HEK293 (cell line): ENCODE measurements at regions not wholly inside any gene's neighbourhood (a gene's known extent, or its start where the extent isn't known, plus 50 kb on each side); places are given as distances from the start of the nearest gene placed in this dataset.
"Not testable (repeated sequence)": the region's sequence is repeated elsewhere in the genome, so short reads cannot be mapped to it uniquely, and the experiment has no call there.

Experiments used
- GLIS2 ChIP-seq: fragments of 450-650 bp; formaldehyde crosslinking; IDR thresholded peaks from 2 replicates; pipeline ENCODE4 v1.5.1; 2016; ENCODE audit warnings: missing biosample characterization, missing genetic modification characterization
- REST ChIP-seq: fragments of 450-650 bp; formaldehyde crosslinking; IDR thresholded peaks from 2 replicates; pipeline ENCODE4 v1.5.1; 2016; ENCODE audit warnings: missing biosample characterization, missing genetic modification characterization
- TCF7L2 ChIP-seq: IDR thresholded peaks from 2 replicates; pipeline ENCODE4 v1.6.1; 2011; ENCODE audit warnings: low read depth, mild to moderate bottlenecking, inconsistent platforms, low read length, moderate library complexity, borderline replicate concordance
- ZNF274 ChIP-seq, 2 experiments: fragments of 200-500 bp in 1 of 2; fragments of 450-650 bp in 1 of 2; sonication (Bioruptor generic) in 1 of 2; formaldehyde crosslinking in 1 of 2; IDR thresholded peaks; 2 replicates each; pipeline versions ENCODE4 v1.5.1 to v1.6.1; 2014 to 2016; ENCODE audit warnings: borderline replicate concordance in 1 of 2, inconsistent platforms in 1 of 2, low read length in 1 of 2, missing biosample characterization in 1 of 2, missing genetic modification characterization in 1 of 2
- ZNF596 ChIP-seq: fragments of 450-650 bp; IDR thresholded peaks from 2 replicates; pipeline ENCODE4 v1.5.0; 2018; ENCODE audit warnings: missing biosample characterization, mild to moderate bottlenecking, missing genetic modification characterization, moderate library complexity
- ZXDB ChIP-seq: fragments of 450-650 bp; formaldehyde crosslinking; IDR thresholded peaks from 2 replicates; pipeline ENCODE4 v1.5.1; 2016; ENCODE audit warnings: missing biosample characterization, missing genetic modification characterization
- TF ChIP-seq, protein P1 (sequence below): fragments of 450-650 bp; formaldehyde crosslinking; IDR thresholded peaks from 2 replicates; pipeline ENCODE4 v1.5.1; 2016; ENCODE audit warnings: missing biosample characterization, missing genetic modification characterization
- TF ChIP-seq, protein P2 (sequence below): fragments of 450-650 bp; formaldehyde crosslinking; IDR thresholded peaks from 2 replicates; pipeline ENCODE4 v1.5.1; 2016; ENCODE audit warnings: missing biosample characterization, missing genetic modification characterization
- TF ChIP-seq, protein P3 (sequence below): fragments of 450-650 bp; formaldehyde crosslinking; IDR thresholded peaks from 2 replicates; pipeline ENCODE4 v1.5.1; 2017; ENCODE audit warnings: missing biosample characterization, missing genetic modification characterization

- TF ChIP-seq TCF7L2; ZNF596 (tag by site-specific recombination); REST; GLIS2 (tag by site-specific recombination); ZXDB (tag by site-specific recombination); ZNF274 (IDR thresholded peaks at IDR 0.05; ENCODE audit: low read length); ZNF274 (tag by site-specific recombination; IDR thresholded peaks at IDR 0.05; ENCODE audit: borderline replicate concordance): not testable (repeated sequence)
- TF ChIP-seq, protein P1, sequence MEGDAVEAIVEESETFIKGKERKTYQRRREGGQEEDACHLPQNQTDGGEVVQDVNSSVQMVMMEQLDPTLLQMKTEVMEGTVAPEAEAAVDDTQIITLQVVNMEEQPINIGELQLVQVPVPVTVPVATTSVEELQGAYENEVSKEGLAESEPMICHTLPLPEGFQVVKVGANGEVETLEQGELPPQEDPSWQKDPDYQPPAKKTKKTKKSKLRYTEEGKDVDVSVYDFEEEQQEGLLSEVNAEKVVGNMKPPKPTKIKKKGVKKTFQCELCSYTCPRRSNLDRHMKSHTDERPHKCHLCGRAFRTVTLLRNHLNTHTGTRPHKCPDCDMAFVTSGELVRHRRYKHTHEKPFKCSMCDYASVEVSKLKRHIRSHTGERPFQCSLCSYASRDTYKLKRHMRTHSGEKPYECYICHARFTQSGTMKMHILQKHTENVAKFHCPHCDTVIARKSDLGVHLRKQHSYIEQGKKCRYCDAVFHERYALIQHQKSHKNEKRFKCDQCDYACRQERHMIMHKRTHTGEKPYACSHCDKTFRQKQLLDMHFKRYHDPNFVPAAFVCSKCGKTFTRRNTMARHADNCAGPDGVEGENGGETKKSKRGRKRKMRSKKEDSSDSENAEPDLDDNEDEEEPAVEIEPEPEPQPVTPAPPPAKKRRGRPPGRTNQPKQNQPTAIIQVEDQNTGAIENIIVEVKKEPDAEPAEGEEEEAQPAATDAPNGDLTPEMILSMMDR (tag by site-specific recombination), result not testable (repeated sequence)
- TF ChIP-seq, protein P2, sequence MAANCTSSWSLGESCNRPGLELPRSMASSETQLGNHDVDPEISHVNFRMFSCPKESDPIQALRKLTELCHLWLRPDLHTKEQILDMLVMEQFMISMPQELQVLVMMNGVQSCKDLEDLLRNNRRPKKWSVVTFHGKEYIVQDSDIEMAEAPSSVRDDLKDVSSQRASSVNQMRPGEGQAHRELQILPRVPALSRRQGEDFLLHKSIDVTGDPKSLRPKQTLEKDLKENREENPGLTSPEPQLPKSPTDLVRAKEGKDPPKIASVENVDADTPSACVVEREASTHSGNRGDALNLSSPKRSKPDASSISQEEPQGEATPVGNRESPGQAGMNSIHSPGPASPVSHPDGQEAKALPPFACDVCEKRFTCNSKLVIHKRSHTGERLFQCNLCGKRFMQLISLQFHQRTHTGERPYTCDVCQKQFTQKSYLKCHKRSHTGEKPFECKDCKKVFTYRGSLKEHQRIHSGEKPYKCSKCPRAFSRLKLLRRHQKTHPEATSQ, result not testable (repeated sequence)
- TF ChIP-seq, protein P3, sequence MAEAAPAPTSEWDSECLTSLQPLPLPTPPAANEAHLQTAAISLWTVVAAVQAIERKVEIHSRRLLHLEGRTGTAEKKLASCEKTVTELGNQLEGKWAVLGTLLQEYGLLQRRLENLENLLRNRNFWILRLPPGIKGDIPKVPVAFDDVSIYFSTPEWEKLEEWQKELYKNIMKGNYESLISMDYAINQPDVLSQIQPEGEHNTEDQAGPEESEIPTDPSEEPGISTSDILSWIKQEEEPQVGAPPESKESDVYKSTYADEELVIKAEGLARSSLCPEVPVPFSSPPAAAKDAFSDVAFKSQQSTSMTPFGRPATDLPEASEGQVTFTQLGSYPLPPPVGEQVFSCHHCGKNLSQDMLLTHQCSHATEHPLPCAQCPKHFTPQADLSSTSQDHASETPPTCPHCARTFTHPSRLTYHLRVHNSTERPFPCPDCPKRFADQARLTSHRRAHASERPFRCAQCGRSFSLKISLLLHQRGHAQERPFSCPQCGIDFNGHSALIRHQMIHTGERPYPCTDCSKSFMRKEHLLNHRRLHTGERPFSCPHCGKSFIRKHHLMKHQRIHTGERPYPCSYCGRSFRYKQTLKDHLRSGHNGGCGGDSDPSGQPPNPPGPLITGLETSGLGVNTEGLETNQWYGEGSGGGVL (tag by site-specific recombination), result not testable (repeated sequence)
Measured at GRCh38 chr7:124244469-124244868, 211.6 kb upstream of the TMEM229A start.
